Testis (tissue), 2 donors: ENCODE measurements at regions not wholly inside any gene's neighbourhood (a gene's known extent, or its start where the extent isn't known, plus 50 kb on each side); places are given as distances from the start of the nearest gene placed in this dataset.

Experiments used
- POLR2A ChIP-seq: fragments of 450-650 bp; IDR thresholded peaks from one replicate; pipeline ENCODE4 v1.6.1; 2017; ENCODE audit warnings: antibody characterized with exemption, mild to moderate bottlenecking, moderate library complexity
- TF ChIP-seq, protein P1 (sequence below), 3 experiments: fragments of 450-650 bp in 2 of 3; fragments of 200-600 bp in 1 of 3; sonication (generic) in 1 of 3; IDR thresholded peaks; one replicate each; pipeline ENCODE4 v1.5.1; 2016 to 2019; ENCODE audit warnings: antibody characterized with exemption in 3 of 3, mild to moderate bottlenecking in 2 of 3, moderate library complexity in 1 of 3

DNA sequence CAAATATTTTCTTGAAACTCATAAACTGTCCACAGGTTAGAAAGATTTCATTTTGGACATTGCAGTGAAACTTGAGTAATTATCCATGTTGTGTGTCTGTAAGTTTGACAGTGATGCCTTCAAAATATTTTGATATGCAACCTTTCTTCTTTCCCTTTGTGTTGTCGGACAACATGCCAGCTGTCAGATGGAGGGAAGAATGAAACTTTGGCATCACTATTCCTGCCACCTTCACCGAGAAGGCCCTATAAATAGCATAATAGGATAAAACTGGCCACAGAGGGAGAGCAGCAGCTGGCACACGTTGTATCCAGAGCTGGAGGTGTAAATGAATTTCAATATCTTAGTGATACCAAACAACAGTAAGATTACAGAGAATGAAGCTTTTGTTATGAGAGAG is 436.7 kb upstream of the CFAP20DC start:
- TF ChIP-seq POLR2A, result no peak
- TF ChIP-seq, protein P1, sequence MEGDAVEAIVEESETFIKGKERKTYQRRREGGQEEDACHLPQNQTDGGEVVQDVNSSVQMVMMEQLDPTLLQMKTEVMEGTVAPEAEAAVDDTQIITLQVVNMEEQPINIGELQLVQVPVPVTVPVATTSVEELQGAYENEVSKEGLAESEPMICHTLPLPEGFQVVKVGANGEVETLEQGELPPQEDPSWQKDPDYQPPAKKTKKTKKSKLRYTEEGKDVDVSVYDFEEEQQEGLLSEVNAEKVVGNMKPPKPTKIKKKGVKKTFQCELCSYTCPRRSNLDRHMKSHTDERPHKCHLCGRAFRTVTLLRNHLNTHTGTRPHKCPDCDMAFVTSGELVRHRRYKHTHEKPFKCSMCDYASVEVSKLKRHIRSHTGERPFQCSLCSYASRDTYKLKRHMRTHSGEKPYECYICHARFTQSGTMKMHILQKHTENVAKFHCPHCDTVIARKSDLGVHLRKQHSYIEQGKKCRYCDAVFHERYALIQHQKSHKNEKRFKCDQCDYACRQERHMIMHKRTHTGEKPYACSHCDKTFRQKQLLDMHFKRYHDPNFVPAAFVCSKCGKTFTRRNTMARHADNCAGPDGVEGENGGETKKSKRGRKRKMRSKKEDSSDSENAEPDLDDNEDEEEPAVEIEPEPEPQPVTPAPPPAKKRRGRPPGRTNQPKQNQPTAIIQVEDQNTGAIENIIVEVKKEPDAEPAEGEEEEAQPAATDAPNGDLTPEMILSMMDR (IDR thresholded peaks at IDR 0.05), result no peak
